Endothelial cell of umbilical vein (primary cell): ENCODE measurements at regions not wholly inside any gene's neighbourhood (a gene's known extent, or its start where the extent isn't known, plus 50 kb on each side); places are given as distances from the start of the nearest gene placed in this dataset.

Source experiments
- BruUV-seq: library from RNA; stranded (reverse); fragments of 400-500 nt; replicated peaks from 2 replicates; lab custom pipeline; 2021; lab: Mats Ljungman, UMichigan
- CTCF ChIA-PET: fragments of 300-600, 350-600 bp; sonication (Branson Sonifier 250); formaldehyde crosslinking; loops from one replicate; lab custom pipeline; 2021; ENCODE audit warnings: antibody characterized with exemption, inconsistent platforms; lab: Charles Lee
- POLR2A ChIA-PET: fragments of 300-600, 350-600 bp; sonication (Branson Sonifier 250); formaldehyde crosslinking; loops from one replicate; lab custom pipeline; 2021; ENCODE audit warnings: antibody characterized with exemption, inconsistent platforms; lab: Charles Lee
- DNase-seq: peaks from one replicate; pipeline ENCODE4 v3.0.0-alpha.2; 2011; ENCODE audit warnings: low read depth, low spot score
- FAIRE-seq: peaks from 2 replicates; lab custom pipeline; 2011; peaks lifted over from hg19 to GRCh38; lab: Jason Lieb, UNC
- H2AFZ ChIP-seq: 2 replicates; pipeline ENCODE4 v1.6.0; 2012; ENCODE audit warnings: low read depth, low read length, control low read depth, inconsistent platforms
- H3K27ac ChIP-seq: 2 replicates; pipeline ENCODE4 v1.5.1; 2011; ENCODE audit warnings: low read depth, mild to moderate bottlenecking, control low read depth, low read length, moderate library complexity; ENCODE audit not compliant: insufficient read depth
- H3K27me3 ChIP-seq, 2 experiments: 2 replicates each; pipeline versions ENCODE4 v1.6.0 to v1.6.1; 2011; ENCODE audit warnings: low read length in 2 of 2, mixed read lengths in 1 of 2; ENCODE audit not compliant: control insufficient read depth in 2 of 2, insufficient read depth in 2 of 2
- H3K36me3 ChIP-seq, 2 experiments: 2 replicates in 1 of 2; 3 replicates in 1 of 2; pipeline ENCODE4 v1.5.1; 2011; ENCODE audit warnings: low read length in 2 of 2, mild to moderate bottlenecking in 1 of 2, moderate library complexity in 1 of 2; ENCODE audit not compliant: control insufficient read depth in 2 of 2, insufficient read depth in 2 of 2; ENCODE audit errors: extremely low read depth in 1 of 2
- H3K4me1 ChIP-seq: 3 replicates; pipeline ENCODE4 v1.5.1; 2011; ENCODE audit warnings: mild to moderate bottlenecking, low read length; ENCODE audit not compliant: control insufficient read depth, insufficient read depth; ENCODE audit errors: extremely low read depth
- H3K4me2 ChIP-seq: 2 replicates; pipeline ENCODE4 v1.6.1; 2011; ENCODE audit warnings: low read length, control low read depth, mixed read lengths; ENCODE audit not compliant: insufficient read depth
- H3K4me3 ChIP-seq, 3 experiments: fragments of 200-600 bp in 1 of 3; sonication (generic), shearing (Covaris generic) in 1 of 3; replicated peaks in 1 of 3; 2 replicates each; pipeline ENCODE4 v1.5.1; 2011 to 2016; ENCODE audit warnings: control low read depth in 3 of 3, low read length in 3 of 3, mild to moderate bottlenecking in 2 of 3, inconsistent platforms in 1 of 3, low read depth in 1 of 3, moderate library complexity in 1 of 3; ENCODE audit not compliant: insufficient read depth in 1 of 3
- H3K79me2 ChIP-seq: 2 replicates; pipeline ENCODE4 v1.6.0; 2012; ENCODE audit warnings: low read length, inconsistent platforms; ENCODE audit not compliant: control insufficient read depth, insufficient read depth
- H3K9ac ChIP-seq: replicated peaks from 2 replicates; pipeline ENCODE3; 2011; ENCODE audit warnings: low read length, control low read depth; ENCODE audit not compliant: insufficient read depth; ENCODE audit errors: extremely low read depth
- H3K9me1 ChIP-seq: replicated peaks from 3 replicates; pipeline ENCODE4 v1.6.0; 2011; ENCODE audit warnings: mild to moderate bottlenecking, low read length; ENCODE audit not compliant: control insufficient read depth, insufficient read depth; ENCODE audit errors: extremely low read depth
- H3K9me3 ChIP-seq: replicated peaks from 2 replicates; pipeline ENCODE4 v1.5.1; 2012; ENCODE audit warnings: low read length, inconsistent platforms; ENCODE audit not compliant: control insufficient read depth, insufficient read depth
- H4K20me1 ChIP-seq: replicated peaks from 2 replicates; pipeline ENCODE3; 2011; ENCODE audit warnings: mild to moderate bottlenecking, low read length; ENCODE audit not compliant: control insufficient read depth, insufficient read depth; ENCODE audit errors: extremely low read depth
- EZH2 ChIP-seq: IDR thresholded peaks from 2 replicates; pipeline ENCODE4 v1.6.1; 2012; ENCODE audit warnings: borderline replicate concordance, low read depth, mild to moderate bottlenecking, moderate library complexity, low read length, inconsistent platforms; ENCODE audit not compliant: severe bottlenecking
- FOS ChIP-seq: IDR thresholded peaks from 2 replicates; pipeline ENCODE4 v1.6.1; 2011; ENCODE audit warnings: mild to moderate bottlenecking, low read length, moderate library complexity, borderline replicate concordance; ENCODE audit not compliant: insufficient read depth
- GATA2 ChIP-seq: IDR thresholded peaks from 2 replicates; pipeline ENCODE4 v1.7.0; 2011; ENCODE audit warnings: low read depth, mild to moderate bottlenecking, moderate library complexity, mixed read lengths, low read length; ENCODE audit not compliant: insufficient read length, insufficient read depth
- JUN ChIP-seq: IDR thresholded peaks from 2 replicates; pipeline ENCODE4 v1.6.1; 2011; ENCODE audit warnings: borderline replicate concordance, low read depth; ENCODE audit not compliant: insufficient read length, insufficient read depth
- MYC ChIP-seq: IDR thresholded peaks from one replicate; pipeline ENCODE4 v1.6.1; 2011; ENCODE audit warnings: mild to moderate bottlenecking, low read depth, low read length
- POLR2A ChIP-seq: IDR thresholded peaks from 2 replicates; pipeline ENCODE4 v1.6.1; 2012; ENCODE audit warnings: low read depth, mild to moderate bottlenecking, control low read depth, low read length
- POLR2AphosphoS5 ChIP-seq: IDR thresholded peaks from 2 replicates; pipeline ENCODE4 v1.6.1; 2012; ENCODE audit warnings: low read depth, mild to moderate bottlenecking, control low read depth, low read length, moderate library complexity; ENCODE audit not compliant: insufficient read depth
- dilution Hi-C: fragments of 300-500 bp; cut with MboI; formaldehyde crosslinking; loops from one replicate; pipeline ENCODE4 v1.15.0; 2019; ENCODE audit warnings: low sequenced_read_pairs; ENCODE audit not compliant: extremely low pct_ligation_motif_present
- intact Hi-C: fragments of 100-400 bp; cut with micrococcal nuclease; formaldehyde crosslinking; loops from one replicate; pipeline ENCODE4 v1.10.0; 2022
- TF ChIP-seq, protein P1 (sequence below): IDR thresholded peaks from 2 replicates; pipeline ENCODE4 v1.6.1; 2011; ENCODE audit not compliant: insufficient read depth, insufficient read length
- TF ChIP-seq, protein P2 (sequence below), 2 donors: IDR thresholded peaks; 1 replicate in 1 of 2; 2 replicates in 1 of 2; pipeline ENCODE4 v1.5.1; 2011; ENCODE audit warnings: low read length in 2 of 2, mild to moderate bottlenecking in 2 of 2, moderate library complexity in 2 of 2, control low read depth in 1 of 2, inconsistent platforms in 1 of 2, low read depth in 1 of 2; ENCODE audit not compliant: insufficient read depth in 1 of 2; ENCODE audit errors: extremely low read depth in 1 of 2

DNA sequence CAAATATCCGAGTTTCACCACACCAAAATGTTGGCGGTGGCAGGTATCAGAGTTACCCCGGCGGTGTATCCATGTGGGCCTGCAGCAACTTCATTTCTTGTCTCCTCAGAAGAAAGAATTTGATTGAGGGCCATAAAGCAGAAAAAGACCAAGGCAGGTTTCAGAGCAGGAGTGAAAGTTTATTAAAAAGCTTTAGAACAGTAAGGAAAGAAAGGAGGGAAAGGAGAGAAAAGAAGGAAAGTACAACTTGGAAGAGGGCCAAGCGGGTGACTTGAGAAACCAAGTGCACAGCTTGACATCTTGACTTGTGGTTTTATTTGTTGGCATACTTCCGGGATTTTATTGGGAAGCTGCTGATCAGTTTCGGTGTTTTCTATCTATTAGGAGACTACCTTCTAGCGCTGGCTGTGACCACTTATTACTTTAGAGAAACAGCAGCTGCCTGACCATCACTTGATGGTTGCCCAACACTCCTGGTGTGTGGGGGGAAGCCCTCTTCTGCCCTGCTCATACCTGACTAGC, 75.5 kb upstream of the RAB3GAP2 start:
- FAIRE-seq: no peak
- H2AFZ ChIP-seq: no peak overlapping the region
- H3K9ac ChIP-seq: no peak overlapping the region
- intact Hi-C loops: no loop called here
- ChIA-PET CTCF (interaction anchor here (1.7 kb wide), 1 partner anchor 47 kb away, joined by 3 read pairs; no protein-coding TSS in a partner anchor), POLR2A (no interaction called here)
- H3K36me3 ChIP-seq: no peaks in the 10 kb centered on the region
- no peaks in the 10 kb centered on the region for H3K9me3 ChIP-seq
- BruUV-seq: no TSS peak
- no peak overlapping the region for H3K27ac ChIP-seq
- no peak for TF ChIP-seq JUN
- TF ChIP-seq, protein P1, sequence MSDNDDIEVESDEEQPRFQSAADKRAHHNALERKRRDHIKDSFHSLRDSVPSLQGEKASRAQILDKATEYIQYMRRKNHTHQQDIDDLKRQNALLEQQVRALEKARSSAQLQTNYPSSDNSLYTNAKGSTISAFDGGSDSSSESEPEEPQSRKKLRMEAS: no peak
- no peak for TF ChIP-seq MYC
- TF ChIP-seq EZH2: no peak
- no peak for TF ChIP-seq POLR2A
- TF ChIP-seq, protein P2, sequence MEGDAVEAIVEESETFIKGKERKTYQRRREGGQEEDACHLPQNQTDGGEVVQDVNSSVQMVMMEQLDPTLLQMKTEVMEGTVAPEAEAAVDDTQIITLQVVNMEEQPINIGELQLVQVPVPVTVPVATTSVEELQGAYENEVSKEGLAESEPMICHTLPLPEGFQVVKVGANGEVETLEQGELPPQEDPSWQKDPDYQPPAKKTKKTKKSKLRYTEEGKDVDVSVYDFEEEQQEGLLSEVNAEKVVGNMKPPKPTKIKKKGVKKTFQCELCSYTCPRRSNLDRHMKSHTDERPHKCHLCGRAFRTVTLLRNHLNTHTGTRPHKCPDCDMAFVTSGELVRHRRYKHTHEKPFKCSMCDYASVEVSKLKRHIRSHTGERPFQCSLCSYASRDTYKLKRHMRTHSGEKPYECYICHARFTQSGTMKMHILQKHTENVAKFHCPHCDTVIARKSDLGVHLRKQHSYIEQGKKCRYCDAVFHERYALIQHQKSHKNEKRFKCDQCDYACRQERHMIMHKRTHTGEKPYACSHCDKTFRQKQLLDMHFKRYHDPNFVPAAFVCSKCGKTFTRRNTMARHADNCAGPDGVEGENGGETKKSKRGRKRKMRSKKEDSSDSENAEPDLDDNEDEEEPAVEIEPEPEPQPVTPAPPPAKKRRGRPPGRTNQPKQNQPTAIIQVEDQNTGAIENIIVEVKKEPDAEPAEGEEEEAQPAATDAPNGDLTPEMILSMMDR (IDR thresholded peaks at IDR 0.05; ENCODE audit: extremely low read depth in 1 of 2, insufficient read depth in 1 of 2, low read depth in 1 of 2, low read length in 2 of 2): no peak
- no peak for TF ChIP-seq POLR2AphosphoS5
- no peak for TF ChIP-seq FOS
- TF ChIP-seq GATA2: no peak
- no peak for DNase-seq
- H3K4me2 ChIP-seq: no peak overlapping the region
- dilution Hi-C loops: no loop called here
- no peak overlapping the region for H3K4me3 ChIP-seq
- no peaks in the 10 kb centered on the region for H4K20me1 ChIP-seq
- H3K79me2 ChIP-seq: no peaks in the 10 kb centered on the region
- no peaks in the 10 kb centered on the region for H3K27me3 ChIP-seq
- H3K9me1 ChIP-seq: no peaks in the 10 kb centered on the region
- no peaks in the 10 kb centered on the region for H3K4me1 ChIP-seq
